A673 (cell line): ENCODE measurements at regions not wholly inside any gene's neighbourhood (a gene's known extent, or its start where the extent isn't known, plus 50 kb on each side); places are given as distances from the start of the nearest gene placed in this dataset.

ENCODE experiments used
- CTCF ChIP-seq: fragments of 300-800, 200-600 bp; sonication (generic); conservative IDR thresholded peaks from 2 replicates; pipeline ENCODE4 v1.5.1; 2017; ENCODE audit warnings: low read depth, mild to moderate bottlenecking, antibody characterized with exemption, low read length, moderate library complexity, mixed read lengths
- EZH2 ChIP-seq: fragments of 200-600 bp; sonication (generic); IDR thresholded peaks from 2 replicates; pipeline ENCODE4 v1.6.1; 2017; ENCODE audit warnings: borderline replicate concordance, low read depth, mild to moderate bottlenecking, mixed read lengths, antibody characterized with exemption, low read length; ENCODE audit not compliant: poor library complexity, severe bottlenecking

- TF ChIP-seq CTCF (peak; percentile 85), EZH2 (no peak)
Measured at GRCh38 chr12:83826112-83826511, 1086.5 kb downstream of the SLC6A15 start.
